ENCODE measurements at regions not wholly inside any gene's neighbourhood (a gene's known extent, or its start where the extent isn't known, plus 50 kb on each side); places are given as distances from the start of the nearest gene placed in this dataset.
"Not testable (repeated sequence)": the region's sequence is repeated elsewhere in the genome, so short reads cannot be mapped to it uniquely, and the experiment has no call there.

- TF ChIP-seq POLR2A (IDR thresholded peaks at IDR 0.05; ENCODE audit: low read depth, low read length), result no peak
- FAIRE-seq (no peak), DNase-seq (ENCODE audit: insufficient read length, low spot score) (no peak)
These were observed 493.8 kb downstream of the TTLL7 start for GRCh38 chr1:83505148-83505547.

- FAIRE-seq, result no peak
- DNase-seq (ENCODE audit: insufficient read length, low spot score), result no peak
- TF ChIP-seq POLR2A (IDR thresholded peaks at IDR 0.05; ENCODE audit: low read depth, low read length), result no peak
These were observed 495.8 kb downstream of the TTLL7 start for GRCh38 chr1:83503153-83503552.

DNA sequence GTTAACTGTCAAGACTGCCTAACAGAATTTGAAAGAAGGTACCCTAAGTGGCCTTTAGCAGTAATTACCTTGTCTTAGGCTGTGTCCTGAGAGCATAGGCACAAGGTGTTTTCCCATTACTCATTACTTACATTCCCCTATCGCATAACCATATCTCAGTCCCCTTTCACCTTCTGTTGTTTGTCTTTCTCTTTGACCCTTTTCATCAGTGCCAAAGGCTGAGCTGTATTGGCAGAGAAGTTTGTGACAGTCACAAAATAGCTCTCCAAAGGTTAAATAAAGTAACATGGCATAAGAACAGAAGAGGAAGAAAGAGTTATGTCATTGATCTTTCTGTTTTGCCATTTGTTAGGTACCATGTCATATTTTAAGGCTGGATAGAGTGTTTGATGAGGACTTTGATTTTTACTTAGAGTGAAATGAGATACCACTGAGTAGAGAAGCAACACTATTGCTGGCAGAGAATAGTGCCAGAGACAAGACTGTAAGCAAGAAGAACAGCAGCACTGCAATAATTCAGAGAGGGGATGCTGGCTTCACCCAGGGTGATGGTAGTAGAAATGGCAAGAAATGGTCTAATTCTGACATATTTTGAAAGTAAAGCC is 497.8 kb downstream of the TTLL7 start:
- no peak for TF ChIP-seq POLR2A (IDR thresholded peaks at IDR 0.05; ENCODE audit: low read depth, low read length)
- no peak for FAIRE-seq
- DNase-seq (ENCODE audit: insufficient read length, low spot score), result no peak

GRCh38 chr1:83500531-83500930 is 498.4 kb downstream of the TTLL7 start:
- TF ChIP-seq POLR2A (IDR thresholded peaks at IDR 0.05; ENCODE audit: low read depth, low read length), result no peak
- FAIRE-seq (no peak), DNase-seq (ENCODE audit: insufficient read length, low spot score) (no peak)

GRCh38 chr1:83499998-83500397 is 498.9 kb downstream of the TTLL7 start:
- no peak for TF ChIP-seq POLR2A (IDR thresholded peaks at IDR 0.05; ENCODE audit: low read depth, low read length)
- FAIRE-seq, result no peak
- DNase-seq (ENCODE audit: insufficient read length, low spot score), result no peak

- FAIRE-seq (no peak), DNase-seq (ENCODE audit: insufficient read length, low spot score) (no peak)
- no peak for TF ChIP-seq POLR2A (IDR thresholded peaks at IDR 0.05; ENCODE audit: low read depth, low read length)
These were observed 501.4 kb downstream of the TTLL7 start for GRCh38 chr1:83497563-83497962.

GRCh38 chr1:83495560-83495959 is 503.4 kb downstream of the TTLL7 start:
- FAIRE-seq, result no peak
- no peak for TF ChIP-seq POLR2A (IDR thresholded peaks at IDR 0.05; ENCODE audit: low read depth, low read length)
- DNase-seq (ENCODE audit: insufficient read length, low spot score), result no peak

DNA sequence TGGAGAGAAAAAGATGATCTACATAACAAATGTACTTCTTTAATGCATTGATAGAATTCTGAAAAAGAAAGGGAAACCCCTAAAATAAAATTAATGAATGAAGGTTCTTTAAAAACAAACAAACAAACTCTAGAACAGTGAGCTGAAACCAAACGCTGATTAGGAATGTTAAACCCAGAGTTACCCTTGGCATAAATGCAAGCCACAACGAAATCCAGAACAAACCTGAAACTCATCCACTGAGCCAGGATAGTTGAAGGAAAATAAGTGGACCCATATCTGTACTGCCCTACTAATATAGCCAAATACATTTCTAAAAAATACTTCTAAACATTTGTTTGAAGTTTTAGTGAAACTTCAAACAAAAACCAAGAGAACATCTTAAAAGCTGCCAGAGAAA is 505.3 kb downstream of the TTLL7 start:
- TF ChIP-seq POLR2A (IDR thresholded peaks at IDR 0.05; ENCODE audit: low read depth, low read length), result no peak
- FAIRE-seq, result no peak
- DNase-seq (ENCODE audit: insufficient read length, low spot score), result no peak

DNA sequence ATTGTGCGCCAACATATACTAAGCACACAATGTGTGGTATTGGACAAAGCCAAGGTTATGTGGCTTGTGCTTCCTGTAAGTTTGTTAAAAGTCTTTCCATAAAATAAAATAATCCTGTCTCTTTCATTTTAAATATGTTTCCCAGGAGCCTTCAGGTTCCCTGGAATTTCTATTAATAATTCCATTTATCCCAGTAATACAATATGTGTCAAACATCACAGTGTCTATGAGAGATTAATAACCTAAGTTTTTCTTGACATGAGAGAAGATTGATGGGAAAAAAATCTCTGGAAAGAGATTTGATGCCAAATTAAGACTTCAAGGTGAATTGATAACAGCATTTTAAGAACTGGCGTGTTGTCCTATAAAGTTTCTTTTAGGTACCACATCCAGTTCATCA is 507.0 kb downstream of the TTLL7 start:
- TF ChIP-seq POLR2A (IDR thresholded peaks at IDR 0.05; ENCODE audit: low read depth, low read length), result no peak
- DNase-seq (ENCODE audit: insufficient read length, low spot score) (no peak), FAIRE-seq (no peak)

DNA sequence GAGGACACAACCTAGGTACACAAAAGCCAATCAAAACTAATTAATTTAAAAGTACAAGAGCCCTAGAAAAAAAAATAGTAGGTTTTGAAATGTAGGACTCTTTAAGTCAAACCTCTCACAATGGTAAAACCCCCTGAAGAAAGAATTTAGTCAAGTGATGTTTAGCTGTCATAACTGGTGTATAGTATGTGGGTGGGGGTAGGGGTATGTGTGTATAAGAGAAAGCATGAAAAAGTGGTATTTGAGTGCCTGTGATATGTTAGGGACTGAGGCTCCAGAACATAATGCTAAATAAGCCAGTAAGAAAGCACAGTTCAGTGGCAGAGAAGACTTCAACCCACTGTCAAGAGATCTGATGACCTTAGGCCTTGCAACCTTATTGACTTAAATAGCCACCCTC is 507.9 kb downstream of the TTLL7 start:
- no peak for TF ChIP-seq POLR2A (IDR thresholded peaks at IDR 0.05; ENCODE audit: low read depth, low read length)
- FAIRE-seq, result no peak
- DNase-seq (ENCODE audit: insufficient read length, low spot score), result no peak

- not testable (repeated sequence) for FAIRE-seq
These were observed 510.8 kb downstream of the TTLL7 start for GRCh38 chr1:83488105-83488504.

GRCh38 chr1:83487460-83487859 is 511.5 kb downstream of the TTLL7 start:
- FAIRE-seq, result peak; percentile 6
- DNase-seq (ENCODE audit: insufficient read length, low spot score), result not testable (repeated sequence)

More at GRCh38 chr1:83488105-83488504, 510.8 kb downstream of the TTLL7 start:
- DNase-seq (ENCODE audit: insufficient read length, low spot score), result not testable (repeated sequence)

DNA sequence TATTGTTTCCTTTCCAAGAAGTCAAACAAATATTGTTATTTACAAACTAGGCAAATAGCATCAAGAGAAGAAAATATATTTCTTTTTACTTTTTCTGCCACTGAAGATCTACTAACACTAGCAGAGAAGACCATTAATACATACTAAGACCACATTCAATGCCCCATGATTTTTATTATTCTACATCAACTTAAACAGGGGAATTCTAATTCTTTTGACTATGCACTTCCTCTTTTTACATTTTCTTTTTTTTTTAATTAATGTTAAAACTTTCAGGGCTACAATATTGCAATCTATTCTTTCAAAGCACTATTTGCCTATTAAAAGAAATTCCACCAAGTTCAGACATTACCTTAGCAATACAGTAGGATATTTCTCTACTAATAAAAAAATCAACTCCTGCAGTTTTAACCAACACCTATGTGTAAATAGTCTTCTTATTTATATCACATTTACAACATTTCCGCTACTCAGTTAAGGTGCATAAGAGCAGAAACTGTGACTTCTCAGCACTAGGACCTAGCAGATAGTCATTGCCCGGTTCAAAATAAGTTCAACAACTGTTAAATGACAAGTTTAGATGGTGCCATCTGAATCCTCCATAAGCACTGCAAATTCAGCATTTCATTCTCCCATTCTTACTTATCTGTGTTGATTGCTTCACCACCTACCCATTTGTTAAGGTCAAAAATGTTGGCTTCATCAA is 513.5 kb downstream of the TTLL7 start:
- not testable (repeated sequence) for FAIRE-seq; DNase-seq (ENCODE audit: insufficient read length, low spot score)

DNA sequence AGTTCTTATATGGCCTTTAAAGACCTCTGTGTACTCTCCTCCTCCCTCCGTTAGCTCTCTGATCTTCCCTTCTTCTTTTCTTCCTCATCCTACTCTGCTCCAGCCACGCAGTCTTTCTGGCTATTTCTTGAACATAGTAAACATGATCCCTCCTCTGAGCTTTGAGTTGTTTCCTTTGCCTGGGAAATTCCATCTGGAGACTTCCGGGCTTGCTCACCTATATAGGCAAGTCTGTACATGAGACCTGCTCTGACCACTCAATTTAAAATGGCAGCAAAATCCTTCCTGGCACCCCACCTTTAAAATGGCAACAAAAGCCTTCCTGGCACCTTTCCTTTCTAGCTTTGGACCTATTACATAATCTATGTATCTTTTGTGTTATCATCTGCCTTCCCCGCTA is 517.6 kb downstream of the TTLL7 start:
- DNase-seq (ENCODE audit: insufficient read length, low spot score), result not testable (repeated sequence)
- peak; percentile 43 for FAIRE-seq

- not testable (repeated sequence) for DNase-seq (ENCODE audit: insufficient read length, low spot score)
- FAIRE-seq, result peak; percentile 53
These were observed 519.2 kb downstream of the TTLL7 start for GRCh38 chr1:83479591-83480239.

- not testable (repeated sequence) for DNase-seq (ENCODE audit: insufficient read length, low spot score); FAIRE-seq
These were observed 520.8 kb downstream of the TTLL7 start for GRCh38 chr1:83478127-83478526.

DNA sequence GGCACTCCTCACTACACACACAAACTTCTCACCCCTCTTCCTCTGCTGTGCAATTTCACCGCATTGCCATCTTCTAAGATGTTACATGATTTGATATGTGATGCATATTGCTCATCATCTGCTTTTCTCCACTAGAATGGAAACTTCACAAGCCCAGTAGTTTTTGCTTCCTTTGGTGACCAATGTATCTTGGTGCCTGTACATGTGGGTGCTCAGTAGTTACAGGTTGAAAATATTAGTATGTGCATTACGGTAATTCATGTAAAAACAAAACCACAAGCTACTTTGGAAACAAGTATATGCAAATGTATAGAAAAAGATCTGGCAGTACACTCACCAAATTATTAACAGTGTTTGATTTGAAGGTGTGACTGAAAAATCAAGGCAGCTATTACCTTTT is 522.4 kb downstream of the TTLL7 start:
- not testable (repeated sequence) for DNase-seq (ENCODE audit: insufficient read length, low spot score); FAIRE-seq

DNA sequence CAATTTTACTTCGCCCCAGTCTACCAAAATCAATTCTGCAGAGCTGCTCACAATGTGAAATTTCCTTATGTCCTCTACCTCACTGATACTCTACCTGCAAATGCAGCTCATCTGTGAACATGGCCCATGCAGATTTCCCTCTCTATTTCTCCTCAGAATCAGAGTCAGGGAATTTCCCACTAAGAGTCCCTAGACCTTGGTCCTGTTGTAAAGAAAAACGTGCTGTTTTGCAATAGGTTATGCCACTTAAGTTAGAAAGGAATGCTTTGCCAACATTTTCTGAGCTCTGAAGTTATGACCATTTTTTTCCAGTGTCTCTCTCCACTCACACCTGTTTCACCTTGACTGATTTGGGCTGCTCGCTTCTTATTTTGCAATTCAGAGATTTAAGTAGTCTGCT is 524.0 kb downstream of the TTLL7 start:
- not testable (repeated sequence) for DNase-seq (ENCODE audit: insufficient read length, low spot score); FAIRE-seq

GRCh38 chr1:83473986-83474385 is 524.9 kb downstream of the TTLL7 start:
- not testable (repeated sequence) for DNase-seq (ENCODE audit: insufficient read length, low spot score); FAIRE-seq

GRCh38 chr1:83472066-83472465 is 526.9 kb downstream of the TTLL7 start:
- not testable (repeated sequence) for FAIRE-seq

More at GRCh38 chr1:83472066-83472465, 526.9 kb downstream of the TTLL7 start:
- not testable (repeated sequence) for DNase-seq (ENCODE audit: insufficient read length, low spot score)

Data from H54 (cell line).